GM21825 (cell line): ENCODE measurements at regions not wholly inside any gene's neighbourhood (a gene's known extent, or its start where the extent isn't known, plus 50 kb on each side); places are given as distances from the start of the nearest gene placed in this dataset.

Experiments
- ATAC-seq: cut with Tn5 transposase; IDR thresholded peaks from one replicate; pipeline ENCODE4 v1.9.1; 2021; ENCODE audit warnings: mild to moderate bottlenecking, moderate library complexity; ENCODE audit not compliant: unreplicated experiment

DNA sequence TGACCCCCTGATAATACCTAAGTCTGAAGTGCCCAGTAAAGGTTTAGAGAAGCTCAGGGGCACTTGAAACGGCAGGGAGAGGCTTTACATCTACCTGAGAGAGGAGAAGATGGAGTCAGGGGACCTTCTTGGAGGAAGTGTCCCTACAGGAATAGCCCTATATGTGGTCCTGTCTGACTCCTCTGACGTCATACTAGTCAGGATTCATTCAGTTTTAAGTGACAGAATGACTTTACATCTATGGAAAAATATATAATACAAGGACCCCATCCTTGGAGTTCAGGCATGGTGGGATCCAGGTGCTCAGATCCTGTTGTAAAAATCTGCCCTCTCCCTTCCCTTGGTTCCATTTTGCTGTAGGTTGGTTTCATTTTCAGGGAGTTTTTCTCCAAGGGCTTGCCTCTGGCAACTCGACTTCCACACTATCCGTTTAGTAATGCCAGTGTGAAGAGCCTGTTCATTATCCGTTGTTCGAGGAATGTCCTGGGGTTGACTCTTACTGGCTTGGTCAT lies 205.6 kb downstream of the IRF8 start:
- ATAC-seq, result no peak

DNA sequence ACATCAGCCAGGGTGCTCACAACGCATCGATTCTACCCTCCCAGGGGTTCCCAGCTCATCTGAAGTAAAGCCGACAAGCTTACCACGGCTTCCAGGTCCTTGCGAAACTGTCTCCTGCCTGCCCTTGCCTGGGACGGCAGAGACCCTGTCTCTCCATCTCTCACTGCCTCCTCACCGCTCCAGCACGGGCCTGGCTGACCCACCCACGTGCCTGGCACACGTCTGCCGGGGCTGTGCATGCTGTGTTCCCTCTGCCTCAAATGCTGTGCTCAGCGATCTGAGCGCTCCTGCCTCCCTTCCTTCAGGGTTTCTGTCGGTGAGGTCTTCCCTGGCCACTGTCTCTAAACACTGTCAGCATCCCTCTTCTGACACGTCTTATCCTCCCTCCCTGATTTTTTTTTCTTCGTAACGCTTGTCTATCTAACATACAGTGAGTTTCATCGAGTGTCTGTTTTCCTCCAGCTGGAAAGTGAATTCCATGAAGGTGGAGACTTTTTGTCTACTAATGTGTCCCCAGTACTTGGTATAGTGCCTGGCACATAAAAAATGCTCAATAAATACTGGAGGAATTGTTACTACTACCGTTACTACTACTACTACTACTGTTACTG lies 208.4 kb downstream of the IRF8 start:
- no peak for ATAC-seq

DNA sequence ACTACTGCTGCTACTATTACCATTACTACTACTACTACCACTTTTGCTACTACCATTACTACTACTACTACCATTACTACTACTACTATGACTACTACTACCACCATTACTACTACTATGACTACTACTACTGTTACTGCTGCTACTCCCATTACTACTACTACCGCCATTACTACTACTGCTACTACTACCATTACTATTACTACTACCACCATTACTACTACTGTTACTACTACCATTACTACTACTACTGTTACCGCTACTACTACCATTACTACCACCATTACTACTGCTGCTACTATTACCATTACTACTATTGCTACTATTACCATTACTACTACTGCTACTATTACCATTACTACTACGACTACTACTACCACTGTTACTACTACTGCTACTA lies 209.1 kb downstream of the IRF8 start:
- ATAC-seq, result no peak

DNA sequence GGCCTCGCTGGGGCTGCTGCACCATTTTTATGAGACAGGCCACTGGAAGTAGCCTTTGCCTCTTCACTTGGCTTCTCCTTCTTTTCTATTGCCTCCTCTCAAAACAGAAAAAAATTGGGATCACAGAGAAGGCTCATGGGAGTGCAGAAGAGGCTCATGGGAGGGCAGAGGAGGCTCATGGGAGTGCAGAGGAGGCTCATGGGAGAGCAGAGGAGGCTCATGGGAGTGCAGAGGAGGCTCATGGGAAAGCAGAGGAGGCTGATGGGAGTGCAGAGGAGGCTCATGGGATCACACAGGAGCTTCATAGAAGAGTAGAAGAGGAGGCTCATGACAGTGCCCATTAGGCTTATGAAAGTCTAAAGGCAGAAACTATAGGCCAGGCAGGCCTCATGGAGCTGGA lies 211.2 kb downstream of the IRF8 start:
- no peak for ATAC-seq

DNA sequence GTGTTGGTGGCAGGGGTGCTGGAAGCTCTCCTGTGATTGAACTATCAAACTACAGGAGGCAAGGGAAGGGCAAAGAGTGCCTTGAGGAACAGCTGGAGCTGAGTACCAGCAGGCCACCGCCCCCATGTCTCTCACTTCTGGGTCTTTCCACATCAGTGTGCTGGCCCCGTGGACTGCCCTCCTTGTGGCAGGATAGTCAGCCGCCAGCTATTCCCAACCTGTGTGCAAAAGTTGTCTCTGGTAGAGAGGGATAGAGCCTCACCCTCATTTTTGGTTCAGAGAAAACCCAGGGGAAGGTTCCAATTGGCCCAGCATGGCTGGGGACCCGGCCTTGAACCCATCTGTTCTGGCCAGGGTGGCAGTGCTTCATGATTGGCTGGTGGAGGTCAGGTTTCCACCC lies 211.8 kb downstream of the IRF8 start:
- no peak for ATAC-seq

DNA sequence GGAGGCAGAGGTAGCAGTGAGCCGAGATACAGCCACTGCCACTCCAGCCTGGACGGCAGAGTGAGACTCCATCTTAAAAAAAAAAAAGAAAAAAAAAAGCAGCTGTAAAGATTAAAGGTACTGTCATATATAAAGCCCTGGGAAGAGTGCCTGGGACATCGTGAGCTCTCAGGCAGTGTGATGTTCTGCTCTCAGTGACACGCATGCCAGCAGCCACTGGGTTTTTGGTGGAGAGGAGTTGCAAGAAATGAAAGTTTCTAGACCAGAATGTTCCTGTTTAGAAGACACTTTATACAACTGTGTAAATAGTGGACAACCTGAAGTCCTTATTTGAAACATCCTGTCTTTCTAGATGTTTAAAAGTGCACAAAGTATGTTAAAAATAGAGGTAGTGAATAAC lies 213.2 kb downstream of the IRF8 start:
- ATAC-seq, result no peak

DNA sequence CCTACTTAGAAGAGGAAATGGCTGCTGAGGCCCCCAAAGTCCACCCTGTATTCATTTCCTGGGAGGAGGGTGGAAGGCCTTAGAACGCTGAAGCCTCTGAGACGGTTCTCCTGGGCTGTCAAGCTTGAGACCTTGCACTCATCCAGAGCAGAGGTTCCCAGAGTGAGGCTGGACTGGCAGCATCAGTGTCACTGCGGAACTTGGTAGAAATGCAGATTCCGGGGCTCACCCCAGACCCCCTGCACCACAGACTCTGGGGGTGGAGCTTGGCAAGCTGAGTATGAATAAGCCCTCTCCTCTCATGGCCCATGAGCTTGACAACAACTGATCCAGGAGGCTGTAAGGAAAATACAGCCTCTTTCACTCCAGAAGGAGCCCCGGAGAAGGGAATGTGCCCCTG lies 218.3 kb downstream of the IRF8 start:
- no peak for ATAC-seq

DNA sequence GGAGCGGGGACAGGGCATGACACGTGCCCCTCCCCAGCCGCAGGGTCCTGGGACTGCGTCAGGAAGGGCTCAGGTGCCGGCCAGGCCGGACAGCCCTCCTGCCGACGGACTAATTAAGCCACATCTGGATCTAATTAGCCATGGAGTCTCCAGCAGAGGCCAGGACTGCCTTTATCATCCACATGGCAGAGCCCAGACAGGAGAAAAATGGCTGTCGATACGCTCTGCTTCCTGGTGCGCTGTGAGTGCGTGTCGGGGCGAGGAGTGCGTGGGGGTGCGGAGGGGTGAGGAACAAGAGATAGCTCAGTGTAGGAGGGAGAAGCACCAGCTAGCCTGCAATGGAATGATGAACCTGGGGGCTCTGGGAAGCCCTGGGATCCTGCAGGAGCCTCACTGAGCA lies 218.8 kb downstream of the IRF8 start:
- ATAC-seq, result no peak

DNA sequence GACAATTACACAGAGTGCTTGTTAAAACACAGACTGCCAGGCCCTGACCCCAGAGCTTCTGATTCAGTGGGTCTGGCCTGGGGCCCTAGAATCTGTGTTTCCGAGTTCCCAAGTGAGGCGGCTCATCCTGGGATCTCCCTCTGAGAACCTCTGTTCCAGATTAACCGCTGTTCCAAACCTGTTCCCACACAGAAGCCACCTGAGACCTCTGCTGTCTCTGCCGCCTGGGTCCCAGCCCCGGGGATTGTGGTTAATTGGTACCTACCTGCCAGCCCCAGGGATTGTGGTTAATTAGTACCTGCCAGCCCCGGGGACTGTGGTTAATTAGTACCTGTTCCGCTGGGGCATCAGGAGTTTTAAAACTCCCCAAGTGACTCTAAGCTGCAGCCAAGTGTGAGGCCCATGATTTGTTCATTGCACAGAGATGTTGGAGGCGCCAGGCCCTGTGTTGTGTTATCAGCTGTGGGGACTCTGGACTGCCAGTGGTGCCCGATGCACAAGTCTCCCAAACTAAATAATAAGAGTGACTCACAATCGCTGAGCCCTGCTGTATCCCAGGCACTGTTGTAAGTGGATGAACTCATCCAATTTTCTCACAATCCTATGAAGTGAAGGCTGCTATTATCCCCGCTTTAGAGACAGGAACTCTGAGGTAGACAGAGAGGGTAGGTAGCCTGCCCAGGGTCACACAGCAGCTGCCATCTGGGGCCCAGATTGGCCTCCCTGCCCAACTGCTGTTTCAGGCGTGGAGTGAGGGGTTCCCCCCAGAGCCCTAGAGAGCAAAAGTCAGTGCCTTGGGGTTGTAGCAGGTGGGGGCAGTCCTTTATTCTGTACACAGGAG lies 219.7 kb downstream of the IRF8 start:
- ATAC-seq, result no peak

DNA sequence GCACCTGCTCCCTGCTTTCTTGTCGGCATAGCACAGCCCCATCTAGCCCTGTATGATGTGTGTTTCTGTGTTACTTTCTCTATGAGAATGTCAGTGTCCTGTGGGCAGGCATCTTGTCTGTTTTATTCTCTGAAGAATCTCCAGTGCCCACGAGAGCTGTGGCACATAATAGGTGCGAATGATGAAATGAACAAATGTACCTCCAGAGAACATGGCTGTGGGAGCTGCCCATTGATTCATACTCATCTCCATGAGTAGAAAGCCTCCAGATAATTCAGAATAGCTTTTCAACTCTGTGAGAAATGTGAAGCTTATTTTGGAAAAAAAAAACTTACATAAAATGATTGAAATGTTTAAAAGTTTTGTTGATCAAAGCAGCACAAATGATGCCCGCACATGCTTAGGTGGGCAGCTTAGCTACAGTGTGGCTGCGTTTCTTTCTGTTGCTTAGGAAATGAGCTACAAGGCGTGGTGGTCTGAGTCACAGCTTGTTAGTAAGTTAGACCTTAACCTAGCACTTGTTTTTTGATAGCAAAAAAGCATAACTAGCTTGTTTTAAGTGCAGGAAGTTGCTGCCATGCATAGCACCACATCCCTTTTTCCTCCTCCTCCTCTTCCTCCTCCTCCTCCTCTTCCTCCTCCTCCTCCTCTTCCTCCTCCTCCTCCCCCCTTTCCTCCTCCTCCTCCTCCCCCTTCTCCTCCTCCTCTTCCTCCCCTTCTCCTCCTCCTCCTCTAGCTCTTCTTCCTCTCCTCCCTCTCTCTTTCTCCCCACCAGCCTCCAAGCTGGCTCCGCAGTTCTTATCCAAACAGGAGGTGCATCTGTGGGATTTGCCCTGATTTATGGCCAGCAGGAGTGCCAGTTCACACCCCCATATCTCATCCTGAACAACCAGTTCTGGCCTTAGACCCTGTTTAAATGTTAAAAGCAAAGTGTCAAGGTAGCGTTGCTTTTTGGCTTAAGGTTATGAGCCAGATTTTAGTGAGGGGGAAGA lies 221.5 kb downstream of the IRF8 start:
- no peak for ATAC-seq

DNA sequence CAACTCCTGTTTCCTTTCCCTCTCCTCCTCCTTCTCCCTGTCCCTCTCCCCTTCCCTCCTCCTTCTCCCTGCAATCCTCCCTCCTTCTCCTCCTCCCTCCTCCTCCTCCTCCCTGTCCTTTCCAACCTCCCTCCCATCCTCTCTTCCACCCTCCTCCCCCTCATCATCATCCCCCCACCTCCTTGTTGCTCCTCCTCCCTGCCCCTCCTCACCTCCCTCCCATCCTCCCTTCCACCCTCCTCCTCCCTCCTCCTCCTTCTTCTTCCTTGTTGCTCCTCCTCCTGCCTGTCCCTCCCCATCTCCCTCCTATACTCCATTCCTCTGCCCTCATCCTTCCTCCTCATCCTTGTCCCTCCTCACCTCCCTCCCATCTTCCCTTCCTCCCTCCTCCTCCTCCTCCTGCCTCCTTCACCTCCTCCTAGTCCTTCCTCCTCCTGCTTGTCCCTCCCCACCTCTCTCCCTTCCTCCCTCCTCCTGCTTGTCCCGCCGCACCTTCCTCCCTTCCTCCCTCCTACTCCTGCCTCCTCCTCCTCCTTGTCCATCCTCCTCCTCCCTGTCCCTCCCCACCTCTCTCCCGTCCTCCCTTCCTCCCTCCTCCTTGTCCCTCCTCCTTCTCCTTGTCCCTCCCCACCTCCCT lies 222.5 kb downstream of the IRF8 start:
- no peak for ATAC-seq

DNA sequence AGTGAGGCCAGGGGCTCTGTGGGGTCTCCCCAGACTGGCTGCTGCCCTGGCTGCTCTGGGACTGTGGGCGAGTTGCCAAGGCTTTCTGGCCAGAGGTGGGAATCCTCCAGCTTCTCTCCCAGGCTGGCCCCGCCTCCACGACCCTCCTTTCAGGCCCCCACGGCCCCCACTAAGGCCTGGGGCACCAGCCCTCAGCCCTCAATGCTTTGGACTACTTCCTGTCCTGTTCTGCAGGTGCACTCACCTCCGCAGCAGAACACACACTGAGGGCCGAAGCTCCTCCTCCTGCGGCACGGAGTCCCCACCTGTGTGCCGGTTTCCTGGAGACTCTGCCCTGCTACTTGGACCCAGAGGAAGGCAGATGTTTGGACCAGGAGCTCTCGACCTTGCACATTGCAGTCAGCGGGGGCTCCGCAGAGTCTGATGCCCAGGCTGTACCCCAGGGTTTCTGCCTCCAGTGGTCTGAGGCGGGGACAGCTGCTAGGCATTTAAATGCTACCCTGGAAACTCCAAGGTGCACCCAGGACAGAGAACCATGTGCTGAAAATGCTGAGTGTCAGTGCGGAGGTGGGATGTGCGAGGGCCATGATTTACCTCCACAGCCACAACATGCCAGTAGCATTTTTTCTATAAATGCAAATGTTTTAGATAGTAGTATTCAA lies 223.8 kb downstream of the IRF8 start:
- ATAC-seq, result no peak

DNA sequence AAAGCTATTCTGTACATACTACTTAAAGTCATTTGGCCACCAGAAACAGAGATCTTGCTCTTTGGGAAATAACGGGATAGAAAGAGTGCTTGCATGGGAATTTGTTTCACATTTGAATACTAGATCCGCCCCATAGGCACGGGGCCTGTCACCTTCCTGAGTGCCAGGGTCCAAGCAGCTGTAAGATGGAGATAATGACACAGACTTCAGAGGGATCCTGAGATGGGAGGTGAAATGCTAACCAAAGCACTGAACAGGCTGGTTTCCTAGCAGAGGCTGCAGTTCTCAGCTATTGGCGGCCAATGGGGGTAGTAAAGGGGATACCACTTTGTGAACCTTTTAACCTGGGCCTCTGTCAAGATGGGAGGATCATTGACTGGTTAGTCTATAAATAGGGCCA lies 225.4 kb downstream of the IRF8 start:
- ATAC-seq, result no peak

DNA sequence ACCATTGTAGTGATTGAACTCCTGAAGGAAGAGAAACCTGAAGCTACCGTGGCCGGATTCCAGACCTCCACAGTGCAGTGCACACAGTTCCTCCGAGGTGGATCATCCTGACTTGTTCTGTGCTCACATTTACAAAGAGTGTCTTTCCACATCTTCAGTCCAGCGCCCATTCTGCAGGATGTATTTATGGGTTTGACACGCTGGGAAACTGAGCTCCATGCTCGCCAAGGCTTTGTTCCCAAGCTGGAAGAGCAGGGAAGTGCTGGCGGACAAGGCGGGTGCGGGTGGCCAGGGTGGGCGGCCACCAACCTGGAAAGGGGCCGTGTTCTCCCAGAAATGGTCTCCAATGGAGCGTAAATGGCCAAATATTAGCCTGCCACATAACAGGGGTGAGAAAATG lies 227.9 kb downstream of the IRF8 start:
- ATAC-seq, result no peak

DNA sequence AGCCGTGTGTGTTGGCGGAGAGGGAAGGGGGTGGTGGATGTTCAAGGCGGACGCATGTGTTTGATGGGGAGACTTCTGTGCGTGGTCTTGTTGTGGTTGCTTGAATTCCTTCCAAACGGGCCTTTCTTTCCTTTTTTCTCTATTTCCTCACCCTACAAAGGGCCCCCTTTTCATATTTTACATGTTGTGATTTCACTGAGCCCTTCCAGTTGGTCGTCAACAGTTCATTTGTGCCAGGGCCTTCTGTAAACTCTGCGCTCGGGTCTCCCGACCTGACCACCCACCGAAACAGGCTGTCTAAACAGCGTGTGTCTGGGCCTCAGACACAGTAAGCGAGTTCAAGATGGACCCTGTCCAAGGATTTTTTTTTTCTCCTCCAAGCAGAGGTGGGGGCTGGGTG lies 228.4 kb downstream of the IRF8 start:
- ATAC-seq, result no peak

DNA sequence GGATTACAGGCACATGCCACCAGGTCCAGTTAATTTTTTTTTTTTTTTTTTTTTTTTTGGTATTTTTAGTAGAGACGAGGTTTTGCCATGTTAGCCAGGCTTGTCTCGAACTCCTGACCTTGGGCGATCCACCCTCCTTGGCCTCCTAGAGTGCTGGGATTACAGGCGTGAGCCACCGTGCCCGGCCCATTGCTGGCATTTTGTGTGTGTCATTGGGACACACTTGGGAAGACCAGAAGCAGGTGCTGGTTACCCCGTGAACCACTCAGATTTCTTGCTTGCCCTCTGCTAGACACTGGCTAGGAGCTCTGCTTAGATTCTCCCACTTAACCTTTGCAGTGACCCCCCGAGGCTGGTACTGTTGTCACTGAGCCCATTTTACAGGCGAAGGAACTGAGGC lies 229.3 kb downstream of the IRF8 start:
- ATAC-seq, result no peak

DNA sequence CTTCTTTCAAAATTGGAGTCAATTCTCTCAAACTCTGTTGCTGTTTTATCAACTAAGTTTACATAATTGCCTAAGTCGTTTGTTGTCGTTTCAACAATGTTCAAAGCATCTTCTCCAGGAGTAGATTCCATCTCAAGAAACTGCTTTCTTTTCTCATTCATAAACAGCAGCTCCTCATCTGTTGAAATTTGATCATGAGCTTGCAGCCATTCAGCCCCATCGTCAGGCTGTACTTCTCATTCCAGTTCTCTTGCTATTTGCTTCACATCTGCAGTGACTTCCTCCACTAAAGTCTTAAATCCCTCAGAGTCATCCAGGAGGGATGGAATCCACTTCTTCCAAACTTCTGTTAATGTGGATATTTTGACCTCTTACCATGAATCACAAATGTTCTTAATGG lies 230.6 kb downstream of the IRF8 start:
- ATAC-seq, result no peak

DNA sequence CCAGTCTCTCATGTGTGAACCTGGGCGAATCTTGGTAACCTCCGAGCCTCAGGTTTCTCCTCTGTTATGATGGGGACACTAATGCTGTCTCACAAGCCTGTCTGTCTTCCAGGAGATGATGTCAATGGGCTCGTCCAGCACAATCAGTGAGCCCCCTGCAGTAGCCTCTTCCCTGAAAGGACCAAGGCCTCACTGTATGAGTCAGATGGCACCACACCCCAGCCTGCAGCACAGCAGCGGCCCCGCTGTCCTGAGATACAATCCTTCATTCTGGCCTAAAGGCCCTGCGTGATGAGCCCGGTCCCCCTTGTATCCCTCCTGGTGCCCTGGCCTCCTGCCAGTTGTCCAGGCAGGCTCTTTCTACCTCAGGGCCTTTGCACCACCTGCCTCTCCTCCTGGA lies 234.4 kb downstream of the IRF8 start:
- ATAC-seq, result no peak

DNA sequence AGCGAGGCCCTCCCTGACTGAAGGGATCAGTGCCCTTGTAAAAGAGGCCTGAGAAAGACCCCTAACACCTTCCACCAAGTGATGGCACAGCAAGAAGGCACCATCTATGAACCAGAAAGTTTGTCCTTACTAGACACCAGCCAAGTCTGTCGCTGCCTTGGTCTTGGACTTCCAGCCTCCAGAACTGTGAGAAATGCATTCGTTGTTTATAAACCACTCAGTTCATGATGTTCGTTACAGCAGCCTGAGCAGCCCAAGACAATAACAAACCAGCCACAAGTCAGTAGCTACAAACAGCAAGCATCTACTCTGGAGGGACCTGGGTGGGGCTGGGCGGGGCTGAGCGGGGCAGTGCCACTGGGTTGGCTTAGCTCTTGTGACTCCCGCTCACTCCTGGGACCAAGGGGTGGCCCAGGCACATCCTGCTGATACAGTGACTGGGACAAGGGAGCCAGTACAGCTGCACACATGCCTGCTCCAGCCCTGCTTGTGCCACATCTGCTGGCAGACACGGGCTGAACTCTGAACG lies 234.9 kb downstream of the IRF8 start:
- no peak for ATAC-seq

DNA sequence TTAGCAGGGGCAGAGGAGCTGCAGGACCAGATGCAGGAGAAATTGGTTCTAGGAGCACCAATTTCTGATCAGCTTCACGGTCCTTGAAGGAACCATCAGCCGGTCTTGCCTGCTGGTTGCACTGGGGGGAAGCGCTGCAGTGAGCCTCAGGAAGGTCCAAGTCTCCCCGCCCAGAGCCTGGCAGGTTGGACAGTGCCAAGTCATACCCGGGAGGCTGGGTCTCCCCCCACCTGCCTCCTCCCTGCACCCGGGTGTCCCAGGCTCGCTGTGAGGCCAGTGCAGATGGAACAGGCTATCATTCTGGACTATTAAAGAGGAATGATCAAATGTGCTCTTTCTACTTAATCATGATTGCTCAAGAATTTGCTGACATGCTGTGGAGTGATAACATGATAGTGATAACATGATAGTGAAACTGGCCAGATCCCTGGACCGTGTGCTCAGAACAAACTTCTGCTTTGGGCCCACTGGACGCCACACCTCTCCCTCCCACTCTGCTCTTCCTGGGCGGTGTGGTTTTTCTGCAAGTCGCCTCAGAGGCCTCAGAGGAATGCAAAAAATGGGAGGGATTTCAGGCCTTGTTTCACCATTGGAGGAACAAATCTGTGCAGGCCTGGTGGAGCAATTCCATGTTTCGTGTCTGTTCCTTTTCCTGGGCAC lies 236.0 kb downstream of the IRF8 start:
- no peak for ATAC-seq
